ENCODE measurements at regions not wholly inside any gene's neighbourhood (a gene's known extent, or its start where the extent isn't known, plus 50 kb on each side); places are given as distances from the start of the nearest gene placed in this dataset.
"Not testable (repeated sequence)": the region's sequence is repeated elsewhere in the genome, so short reads cannot be mapped to it uniquely, and the experiment has no call there.

DNA sequence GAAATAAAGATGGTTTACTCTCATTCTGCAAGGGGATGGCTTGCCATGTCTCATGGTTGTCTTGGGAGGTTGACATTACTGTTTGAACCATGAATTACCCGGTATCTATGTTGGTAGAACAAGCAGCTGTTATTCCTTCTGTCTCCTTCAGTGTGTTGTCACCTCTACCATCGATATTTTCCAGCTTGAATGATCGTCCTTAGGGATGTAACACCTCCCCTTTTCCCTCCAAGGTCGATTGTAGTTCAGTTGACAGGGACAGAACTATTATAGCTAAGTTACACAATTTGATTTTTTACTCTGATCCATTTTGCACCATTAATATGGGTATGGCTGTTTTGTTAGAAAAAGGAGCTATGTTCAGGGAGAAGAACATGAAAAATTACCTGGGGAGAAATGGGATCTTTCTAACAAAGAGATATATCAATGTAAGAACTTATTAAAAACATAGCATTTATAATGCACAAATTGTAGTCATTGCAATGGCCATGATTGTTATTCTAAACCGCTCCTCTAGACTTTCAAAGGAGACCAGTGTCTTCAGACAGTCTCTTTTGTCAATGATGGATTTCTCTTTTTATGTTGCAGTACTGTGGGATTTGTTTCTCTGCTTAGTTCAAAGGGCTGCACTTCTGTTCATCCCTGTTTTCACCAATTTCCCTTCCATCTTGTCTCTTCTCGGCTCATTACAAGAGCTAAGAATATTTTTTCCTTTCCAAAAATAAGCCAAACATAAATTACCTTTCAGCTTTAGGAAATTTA is 681.6 kb downstream of the PRIM2 start:
- H4K8ac ChIP-seq (ENCODE audit: low read depth, low read length); H3K9ac ChIP-seq (ENCODE audit: low read length); H2BK5ac ChIP-seq (ENCODE audit: low read length); H2BK15ac ChIP-seq (replicated peaks; ENCODE audit: low read depth); H3K27me3 ChIP-seq (ENCODE audit: insufficient read depth, low read length, poor library complexity); H4K5ac ChIP-seq (ENCODE audit: low read length); H3K4ac ChIP-seq (ENCODE audit: low read depth, low read length); H3K79me1 ChIP-seq (ENCODE audit: low read length); DNase-seq; H3K79me2 ChIP-seq (ENCODE audit: control insufficient read depth, insufficient read depth, low read length); H3K18ac ChIP-seq (ENCODE audit: low read length); H3K4me1 ChIP-seq (ENCODE audit: control insufficient read depth, low read depth, low read length); H3K56ac ChIP-seq (ENCODE audit: low read length); H3K4me3 ChIP-seq (ENCODE audit: low read length); H2AK5ac ChIP-seq (ENCODE audit: low read length); H3K36me3 ChIP-seq (ENCODE audit: control insufficient read depth, insufficient read depth, low read length); H3K23ac ChIP-seq (ENCODE audit: low read length); H3K27ac ChIP-seq (ENCODE audit: low read depth, low read length); H2BK120ac ChIP-seq (ENCODE audit: low read depth, low read length); H3K4me2 ChIP-seq (ENCODE audit: low read length): not testable (repeated sequence)
- WGBS (ENCODE audit: extremely low coverage, insufficient coverage, low lambda C conversion rate): no CpG with 5 or more reads among the region's 6 CpGs

DNA sequence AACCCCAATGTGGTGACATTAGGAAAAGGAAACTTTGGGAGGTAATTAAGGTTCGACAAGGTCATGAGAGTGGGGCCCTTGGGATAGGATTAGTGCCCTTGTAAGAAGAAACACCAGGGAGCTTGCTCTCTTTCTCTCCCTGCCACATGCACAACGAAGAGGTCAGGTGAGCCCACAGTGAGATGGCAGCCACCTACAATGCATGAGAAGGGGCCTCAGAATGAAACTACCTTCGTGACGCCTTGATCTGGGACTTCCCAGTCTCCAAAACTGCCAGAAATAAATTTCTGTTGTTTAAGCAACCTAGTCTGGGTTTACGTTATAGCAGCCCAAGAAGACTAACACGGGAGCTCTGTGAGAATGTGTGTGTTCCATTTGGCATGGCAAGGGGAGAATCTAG is 682.8 kb downstream of the PRIM2 start:
- not testable (repeated sequence) for H3K9ac ChIP-seq (ENCODE audit: low read length); H3K27ac ChIP-seq (ENCODE audit: low read depth, low read length); H3K4me2 ChIP-seq (ENCODE audit: low read length); H2BK5ac ChIP-seq (ENCODE audit: low read length); DNase-seq; H3K23ac ChIP-seq (ENCODE audit: low read length); H3K18ac ChIP-seq (ENCODE audit: low read length); H3K36me3 ChIP-seq (ENCODE audit: control insufficient read depth, insufficient read depth, low read length); H3K4me3 ChIP-seq (ENCODE audit: low read length); H4K5ac ChIP-seq (ENCODE audit: low read length); H3K27me3 ChIP-seq (ENCODE audit: insufficient read depth, low read length, poor library complexity); H2AK5ac ChIP-seq (ENCODE audit: low read length); H3K79me1 ChIP-seq (ENCODE audit: low read length); H3K4me1 ChIP-seq (ENCODE audit: control insufficient read depth, low read depth, low read length); H3K79me2 ChIP-seq (ENCODE audit: control insufficient read depth, insufficient read depth, low read length); H3K4ac ChIP-seq (ENCODE audit: low read depth, low read length); H3K56ac ChIP-seq (ENCODE audit: low read length); H4K8ac ChIP-seq (ENCODE audit: low read depth, low read length); H2BK15ac ChIP-seq (replicated peaks; ENCODE audit: low read depth); H2BK120ac ChIP-seq (ENCODE audit: low read depth, low read length)
- no CpG with 5 or more reads among the region's 6 CpGs for WGBS (ENCODE audit: extremely low coverage, insufficient coverage, low lambda C conversion rate)

DNA sequence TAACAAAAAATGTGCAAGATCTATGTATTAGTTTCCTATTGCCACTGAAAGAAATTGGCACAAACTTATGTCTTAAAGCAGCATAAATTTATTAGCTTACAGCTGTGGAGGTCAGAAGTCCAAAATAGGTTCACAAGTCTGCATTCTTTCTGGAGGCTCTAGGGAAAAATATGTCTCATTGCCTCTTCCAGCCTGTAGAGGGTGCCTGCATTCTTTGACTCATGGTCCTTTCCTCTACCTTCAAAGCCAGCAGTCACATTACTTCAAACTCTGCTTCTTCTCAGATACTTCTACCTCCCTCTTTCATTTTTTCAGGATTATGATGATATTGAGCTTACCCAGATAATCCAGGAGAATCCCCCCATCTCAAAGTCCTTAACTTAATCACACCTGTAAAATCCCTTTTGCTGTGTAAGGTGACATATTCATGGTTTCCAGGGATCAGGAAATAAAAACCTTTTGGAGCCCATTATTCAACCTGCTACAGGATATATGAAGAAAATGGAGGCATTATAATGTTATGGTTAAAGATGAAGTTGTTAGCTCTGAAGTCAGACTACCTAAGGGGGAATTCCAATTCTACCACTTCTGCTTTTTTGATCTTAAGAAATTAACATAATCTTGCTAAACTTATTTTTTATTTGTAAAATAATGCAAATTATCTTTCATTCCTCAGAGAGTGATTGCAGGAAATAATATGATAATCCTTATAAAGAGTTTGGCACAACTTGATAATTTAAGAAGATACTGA is 686.2 kb downstream of the PRIM2 start:
- not testable (repeated sequence) for H3K36me3 ChIP-seq (ENCODE audit: control insufficient read depth, insufficient read depth, low read length)
- DNase-seq: peak; percentile 12

DNA sequence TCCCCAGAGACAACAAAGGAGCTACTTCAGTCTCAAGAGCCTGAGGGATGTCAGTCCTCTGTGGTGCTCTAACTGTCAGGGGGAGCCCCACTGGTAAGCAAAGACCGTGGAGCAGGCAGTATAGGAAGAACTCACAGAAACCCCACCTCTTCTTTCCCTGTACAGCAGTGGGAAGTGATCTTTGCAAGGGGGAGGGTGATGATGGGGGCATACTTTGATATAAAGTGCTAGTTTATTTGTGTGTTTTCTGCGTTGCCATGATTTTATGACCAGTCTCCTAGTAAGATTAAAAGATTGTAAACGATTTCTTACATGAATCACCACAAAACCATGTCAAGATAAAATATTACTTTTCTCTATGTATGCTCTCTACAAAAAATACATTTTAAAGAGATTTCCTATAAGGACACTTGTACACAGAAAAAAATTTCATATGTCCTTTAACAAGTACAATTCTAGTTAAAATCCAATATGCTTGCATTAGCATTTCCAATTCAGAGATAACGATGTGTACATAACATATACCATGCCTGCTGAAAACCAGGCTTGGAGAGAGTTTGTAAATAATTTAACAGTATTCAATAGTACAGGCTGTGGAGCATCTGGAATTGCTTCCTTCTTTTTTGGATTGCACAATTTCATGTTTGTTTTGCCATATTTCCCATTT is 690.0 kb downstream of the PRIM2 start:
- not testable (repeated sequence) for H3K27me3 ChIP-seq (ENCODE audit: insufficient read depth, low read length, poor library complexity); H4K8ac ChIP-seq (ENCODE audit: low read depth, low read length); H2BK15ac ChIP-seq (replicated peaks; ENCODE audit: low read depth); H4K5ac ChIP-seq (ENCODE audit: low read length); H3K23ac ChIP-seq (ENCODE audit: low read length); H3K4ac ChIP-seq (ENCODE audit: low read depth, low read length); H2BK120ac ChIP-seq (ENCODE audit: low read depth, low read length); H3K56ac ChIP-seq (ENCODE audit: low read length); H3K4me1 ChIP-seq (ENCODE audit: control insufficient read depth, low read depth, low read length); H3K4me2 ChIP-seq (ENCODE audit: low read length); H3K4me3 ChIP-seq (ENCODE audit: low read length); H3K79me2 ChIP-seq (ENCODE audit: control insufficient read depth, insufficient read depth, low read length); H2AK5ac ChIP-seq (ENCODE audit: low read length); H3K9ac ChIP-seq (ENCODE audit: low read length); DNase-seq; H2BK5ac ChIP-seq (ENCODE audit: low read length); H3K36me3 ChIP-seq (ENCODE audit: control insufficient read depth, insufficient read depth, low read length); H3K18ac ChIP-seq (ENCODE audit: low read length); H3K79me1 ChIP-seq (ENCODE audit: low read length); H3K27ac ChIP-seq (ENCODE audit: low read depth, low read length)
- no CpG with 5 or more reads among the region's 4 CpGs for WGBS (ENCODE audit: extremely low coverage, insufficient coverage, low lambda C conversion rate)

More for the DNA sequence above, 686.2 kb downstream of the PRIM2 start:
- not testable (repeated sequence) for H3K27ac ChIP-seq (ENCODE audit: low read depth, low read length); H2BK15ac ChIP-seq (replicated peaks; ENCODE audit: low read depth); H3K79me1 ChIP-seq (ENCODE audit: low read length); H2AK5ac ChIP-seq (ENCODE audit: low read length); H2BK5ac ChIP-seq (ENCODE audit: low read length); H3K79me2 ChIP-seq (ENCODE audit: control insufficient read depth, insufficient read depth, low read length); H3K4me3 ChIP-seq (ENCODE audit: low read length); H3K23ac ChIP-seq (ENCODE audit: low read length); H3K56ac ChIP-seq (ENCODE audit: low read length); H3K27me3 ChIP-seq (ENCODE audit: insufficient read depth, low read length, poor library complexity); H2BK120ac ChIP-seq (ENCODE audit: low read depth, low read length); H4K5ac ChIP-seq (ENCODE audit: low read length); H3K18ac ChIP-seq (ENCODE audit: low read length); H3K9ac ChIP-seq (ENCODE audit: low read length); H3K4ac ChIP-seq (ENCODE audit: low read depth, low read length); H4K8ac ChIP-seq (ENCODE audit: low read depth, low read length); H3K4me1 ChIP-seq (ENCODE audit: control insufficient read depth, low read depth, low read length); H3K4me2 ChIP-seq (ENCODE audit: low read length)

DNA sequence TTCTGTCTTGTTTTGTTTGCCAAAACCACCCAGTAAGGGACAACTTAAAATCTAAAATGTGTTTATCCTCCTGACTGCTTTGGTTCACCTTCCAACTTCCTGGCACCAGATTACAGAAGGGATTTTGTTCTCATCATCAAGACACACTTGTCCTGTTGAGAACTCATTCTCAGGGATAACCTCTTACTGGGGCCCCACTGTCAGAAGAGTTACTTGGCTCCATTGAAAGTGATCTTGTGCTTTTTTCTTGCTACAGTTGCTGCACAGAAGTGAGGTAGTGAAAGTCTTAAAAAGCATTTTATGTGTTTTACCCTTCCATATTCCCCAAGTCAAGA is 690.5 kb downstream of the PRIM2 start:
- H3K4me3 ChIP-seq (ENCODE audit: low read length); H2AK5ac ChIP-seq (ENCODE audit: low read length); H3K4me1 ChIP-seq (ENCODE audit: control insufficient read depth, low read depth, low read length); H4K8ac ChIP-seq (ENCODE audit: low read depth, low read length); H3K23ac ChIP-seq (ENCODE audit: low read length); DNase-seq; H3K4me2 ChIP-seq (ENCODE audit: low read length); H2BK5ac ChIP-seq (ENCODE audit: low read length); H2BK15ac ChIP-seq (replicated peaks; ENCODE audit: low read depth); H3K79me1 ChIP-seq (ENCODE audit: low read length); H3K27ac ChIP-seq (ENCODE audit: low read depth, low read length); H3K36me3 ChIP-seq (ENCODE audit: control insufficient read depth, insufficient read depth, low read length); H4K5ac ChIP-seq (ENCODE audit: low read length); H3K79me2 ChIP-seq (ENCODE audit: control insufficient read depth, insufficient read depth, low read length); H2BK120ac ChIP-seq (ENCODE audit: low read depth, low read length); H3K4ac ChIP-seq (ENCODE audit: low read depth, low read length); H3K9ac ChIP-seq (ENCODE audit: low read length); H3K56ac ChIP-seq (ENCODE audit: low read length); H3K18ac ChIP-seq (ENCODE audit: low read length); H3K27me3 ChIP-seq (ENCODE audit: insufficient read depth, low read length, poor library complexity): not testable (repeated sequence)
